ENCODE measurements at regions not wholly inside any gene's neighbourhood (a gene's known extent, or its start where the extent isn't known, plus 50 kb on each side); places are given as distances from the start of the nearest gene placed in this dataset.
"Not testable (repeated sequence)": the region's sequence is repeated elsewhere in the genome, so short reads cannot be mapped to it uniquely, and the experiment has no call there.

- TF ChIP-seq TOX (CRISPR knock-in tag; IDR thresholded peaks at IDR 0.05; ENCODE audit: borderline replicate concordance) (no peak), PPARA (CRISPR knock-in tag; IDR thresholded peaks at IDR 0.05; ENCODE audit: borderline replicate concordance) (no peak), ZFP30 (CRISPR knock-in tag; IDR thresholded peaks at IDR 0.05) (no peak), GLIS3 (CRISPR knock-in tag; IDR thresholded peaks at IDR 0.05) (no peak), RARB (CRISPR knock-in tag; IDR thresholded peaks at IDR 0.05) (no peak), CSDC2 (CRISPR knock-in tag; IDR thresholded peaks at IDR 0.05) (no peak), BACH2 (CRISPR knock-in tag; IDR thresholded peaks at IDR 0.05; ENCODE audit: borderline replicate concordance) (no peak), CREB5 (CRISPR knock-in tag; IDR thresholded peaks at IDR 0.05; ENCODE audit: low read depth) (no peak), PATZ1 (CRISPR knock-in tag; IDR thresholded peaks at IDR 0.05; ENCODE audit: borderline replicate concordance) (no peak), ZFP3 (CRISPR knock-in tag; IDR thresholded peaks at IDR 0.05) (no peak), CSRNP3 (CRISPR knock-in tag; IDR thresholded peaks at IDR 0.05) (no peak), ISL1 (CRISPR knock-in tag; IDR thresholded peaks at IDR 0.05) (no peak), ZC3H10 (CRISPR knock-in tag; IDR thresholded peaks at IDR 0.05) (no peak), TSHZ2 (CRISPR knock-in tag; IDR thresholded peaks at IDR 0.05) (no peak), OSR1 (CRISPR knock-in tag; IDR thresholded peaks at IDR 0.05) (no peak), ARNTL (CRISPR knock-in tag; IDR thresholded peaks at IDR 0.05; ENCODE audit: borderline replicate concordance, low read depth) (no peak), SNAI2 (CRISPR knock-in tag; IDR thresholded peaks at IDR 0.05) (no peak), ESRRG (CRISPR knock-in tag; IDR thresholded peaks at IDR 0.05) (no peak), ZNF70 (CRISPR knock-in tag; IDR thresholded peaks at IDR 0.05) (no peak), POU6F1 (CRISPR knock-in tag; IDR thresholded peaks at IDR 0.05; ENCODE audit: borderline replicate concordance, low read depth) (no peak)
- ATAC-seq = peak; percentile 36; the same call in 2 of the 3 replicates
Measured at GRCh38 chr4:86452924-86453531, 93.2 kb upstream of the MAPK10 start.

GRCh38 chr4:86453611-86454072 is 93.8 kb upstream of the MAPK10 start:
- ATAC-seq = not testable (repeated sequence)

- no peak for ATAC-seq
- no peak for TF ChIP-seq BACH2 (CRISPR knock-in tag; IDR thresholded peaks at IDR 0.05; ENCODE audit: borderline replicate concordance)
- TF ChIP-seq CREB5 (CRISPR knock-in tag; IDR thresholded peaks at IDR 0.05; ENCODE audit: low read depth) = no peak
- TF ChIP-seq PPARA (CRISPR knock-in tag; IDR thresholded peaks at IDR 0.05; ENCODE audit: borderline replicate concordance) = no peak
- TF ChIP-seq ZFP30 (CRISPR knock-in tag; IDR thresholded peaks at IDR 0.05) = no peak
- TF ChIP-seq TSHZ2 (CRISPR knock-in tag; IDR thresholded peaks at IDR 0.05) = no peak
- TF ChIP-seq SNAI2 (CRISPR knock-in tag; IDR thresholded peaks at IDR 0.05) = no peak
- TF ChIP-seq TOX (CRISPR knock-in tag; IDR thresholded peaks at IDR 0.05; ENCODE audit: borderline replicate concordance) = no peak
- no peak for TF ChIP-seq CSRNP3 (CRISPR knock-in tag; IDR thresholded peaks at IDR 0.05)
- TF ChIP-seq ZNF70 (CRISPR knock-in tag; IDR thresholded peaks at IDR 0.05) = no peak
- TF ChIP-seq ISL1 (CRISPR knock-in tag; IDR thresholded peaks at IDR 0.05) = no peak
Measured at GRCh38 chr4:86461849-86462248, 102.0 kb upstream of the MAPK10 start.
